IMR-90 (cell line): ENCODE measurements at regions not wholly inside any gene's neighbourhood (a gene's known extent, or its start where the extent isn't known, plus 50 kb on each side); places are given as distances from the start of the nearest gene placed in this dataset.

Experiments
- BHLHE40 ChIP-seq: fragments of 150-350 bp; IDR thresholded peaks from 2 replicates; pipeline ENCODE4 v1.6.1; 2016; ENCODE audit warnings: mild to moderate bottlenecking, low read depth, low read length
- CTCF ChIP-seq: conservative IDR thresholded peaks from 2 replicates; pipeline ENCODE4 v1.5.1; 2012; ENCODE audit warnings: mild to moderate bottlenecking, low read depth, low read length, improper control_type of control experiment
- ELK1 ChIP-seq: fragments of 150-350 bp; IDR thresholded peaks from 2 replicates; pipeline ENCODE4 v1.6.1; 2016; ENCODE audit warnings: low read depth, mild to moderate bottlenecking, low read length, moderate library complexity, borderline replicate concordance
- MAFK ChIP-seq: IDR thresholded peaks from 2 replicates; pipeline ENCODE4 v1.6.1; 2012; ENCODE audit warnings: low read depth, low read length, improper control_type of control experiment
- MAZ ChIP-seq: IDR thresholded peaks from 2 replicates; pipeline ENCODE4 v1.6.1; 2012; ENCODE audit warnings: low read depth, mild to moderate bottlenecking, low read length, improper control_type of control experiment, moderate library complexity, borderline replicate concordance
- MXI1 ChIP-seq: IDR thresholded peaks from 2 replicates; pipeline ENCODE4 v1.6.1; 2012; ENCODE audit warnings: low read depth, mild to moderate bottlenecking, low read length, moderate library complexity, borderline replicate concordance
- POLR2A ChIP-seq: IDR thresholded peaks from 2 replicates; pipeline ENCODE4 v1.6.1; 2012; ENCODE audit warnings: mild to moderate bottlenecking, low read depth, low read length
- RAD21 ChIP-seq: IDR thresholded peaks from 2 replicates; pipeline ENCODE4 v1.6.1; 2012; ENCODE audit warnings: low read length, improper control_type of control experiment
- RCOR1 ChIP-seq: IDR thresholded peaks from 2 replicates; pipeline ENCODE4 v1.6.1; 2012; ENCODE audit warnings: mild to moderate bottlenecking, low read length, improper control_type of control experiment; ENCODE audit not compliant: insufficient replicate concordance
- RFX5 ChIP-seq: IDR thresholded peaks from 2 replicates; pipeline ENCODE4 v1.8.0; 2012; ENCODE audit warnings: low read depth, mild to moderate bottlenecking, low read length, moderate library complexity
- TF ChIP-seq, protein P1 (sequence below): fragments of 150-350 bp; IDR thresholded peaks from 2 replicates; pipeline ENCODE4 v1.6.1; 2017; ENCODE audit warnings: mild to moderate bottlenecking, antibody characterized with exemption, low read length, low read depth

DNA sequence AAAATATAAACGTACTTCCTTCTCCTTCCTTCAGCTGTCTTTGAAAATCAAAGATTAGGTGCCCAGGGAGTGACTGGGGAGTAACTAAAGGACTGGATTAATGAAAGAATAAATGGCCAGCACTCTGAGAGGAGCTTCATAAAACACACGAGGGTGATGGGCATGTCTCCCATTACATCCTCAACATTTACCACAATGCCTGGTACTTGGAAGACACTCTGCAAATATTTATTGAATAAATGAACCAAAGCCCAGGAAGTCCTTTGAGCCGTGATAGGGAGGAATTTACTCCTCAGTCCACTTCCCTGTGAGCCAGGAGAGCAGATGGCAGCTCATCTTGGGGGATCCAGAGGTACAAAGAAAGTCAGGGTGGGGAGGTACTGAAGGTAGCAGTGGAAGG, 96.3 kb downstream of the RAB11FIP2 start:
- TF ChIP-seq MXI1 (no peak), RCOR1 (no peak), CTCF (no peak), POLR2A (no peak), RFX5 (no peak), RAD21 (no peak), BHLHE40 (no peak), MAFK (no peak), MAZ (no peak), ELK1 (no peak)
- TF ChIP-seq, protein P1, sequence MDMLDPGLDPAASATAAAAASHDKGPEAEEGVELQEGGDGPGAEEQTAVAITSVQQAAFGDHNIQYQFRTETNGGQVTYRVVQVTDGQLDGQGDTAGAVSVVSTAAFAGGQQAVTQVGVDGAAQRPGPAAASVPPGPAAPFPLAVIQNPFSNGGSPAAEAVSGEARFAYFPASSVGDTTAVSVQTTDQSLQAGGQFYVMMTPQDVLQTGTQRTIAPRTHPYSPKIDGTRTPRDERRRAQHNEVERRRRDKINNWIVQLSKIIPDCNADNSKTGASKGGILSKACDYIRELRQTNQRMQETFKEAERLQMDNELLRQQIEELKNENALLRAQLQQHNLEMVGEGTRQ = no peak
